HG03066 (cell line): ENCODE measurements at regions not wholly inside any gene's neighbourhood (a gene's known extent, or its start where the extent isn't known, plus 50 kb on each side); places are given as distances from the start of the nearest gene placed in this dataset.

ENCODE experiments used
- ATAC-seq: cut with Tn5 transposase; IDR thresholded peaks from one replicate; pipeline ENCODE4 v1.9.1; 2021; ENCODE audit warnings: low read depth; ENCODE audit not compliant: unreplicated experiment

DNA sequence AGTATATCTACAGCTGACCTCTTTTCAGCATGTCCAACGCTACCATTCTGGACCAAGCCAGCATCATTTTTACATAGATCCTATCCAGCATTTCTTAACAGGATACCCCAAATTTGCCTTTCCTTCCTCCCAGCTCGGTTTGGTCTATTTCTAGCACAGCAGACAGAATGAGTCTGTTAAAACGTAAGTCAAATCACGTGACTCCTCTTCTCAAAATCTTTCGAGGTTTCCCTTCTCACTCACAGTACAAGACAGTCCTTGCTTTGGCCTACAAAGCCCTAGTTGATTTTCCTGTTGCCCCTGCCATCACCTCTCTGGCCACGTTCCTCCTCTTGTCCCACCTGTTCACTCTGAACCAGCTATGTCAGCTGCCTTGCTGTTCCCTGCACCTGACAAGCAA is 711.7 kb downstream of the SORCS3 start:
- no peak for ATAC-seq

DNA sequence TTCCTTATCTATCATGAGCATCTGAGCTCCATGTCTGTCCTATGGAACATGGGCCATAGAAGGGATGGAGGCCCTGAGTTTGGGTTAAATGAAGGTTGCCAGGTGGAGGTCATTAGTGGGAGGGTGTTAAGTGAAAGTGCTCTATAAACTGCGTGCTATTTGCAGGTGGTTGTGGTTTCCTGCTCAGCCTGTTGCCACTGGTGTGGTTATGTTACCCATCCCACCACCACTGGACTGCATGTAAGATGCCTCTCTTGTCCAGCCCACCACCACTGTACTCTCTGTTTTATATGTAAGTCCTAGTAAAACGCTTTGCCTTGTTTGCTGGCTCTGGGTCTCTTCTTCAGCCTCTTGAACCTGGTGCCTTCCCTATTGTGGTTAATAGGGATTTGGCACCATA is 711.2 kb downstream of the SORCS3 start:
- ATAC-seq, result no peak

DNA sequence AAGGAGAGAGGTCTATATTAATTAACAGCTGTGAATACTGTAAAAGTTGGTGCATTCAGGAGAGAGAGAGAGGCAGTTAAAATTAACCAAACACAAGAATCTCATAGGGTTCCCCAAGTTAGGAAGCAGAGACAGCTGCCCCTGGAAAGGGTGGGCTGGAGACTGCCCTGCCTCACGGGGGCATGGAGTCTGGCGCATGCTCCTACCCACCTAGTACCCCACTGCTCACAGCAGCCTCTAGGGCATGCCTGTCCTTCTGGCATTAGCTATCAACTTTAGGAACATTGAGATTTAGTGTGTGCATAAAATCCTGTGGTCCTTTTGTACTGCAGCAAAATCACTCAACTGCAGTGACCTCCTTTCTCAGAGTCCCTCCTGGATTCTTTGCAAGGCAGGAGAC is 710.1 kb downstream of the SORCS3 start:
- ATAC-seq, result no peak

DNA sequence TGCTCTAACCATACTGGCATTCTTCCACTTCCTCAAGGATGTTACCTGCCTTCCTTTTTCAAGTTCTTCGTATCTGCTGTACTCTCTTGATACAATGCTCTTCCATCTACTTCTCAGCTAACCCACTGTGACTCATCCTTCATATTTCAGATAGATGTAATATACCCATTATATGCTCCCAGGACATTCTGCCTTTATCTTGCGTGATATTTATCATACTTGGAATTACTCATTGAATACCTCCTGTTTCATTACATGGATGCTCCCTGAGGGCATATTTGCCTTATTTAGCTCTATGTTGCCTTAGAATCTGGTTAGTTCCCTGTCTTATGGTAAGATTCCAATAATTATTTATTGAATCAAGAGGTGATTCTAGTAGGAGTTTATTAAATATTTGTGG is 706.4 kb downstream of the SORCS3 start:
- no peak for ATAC-seq

DNA sequence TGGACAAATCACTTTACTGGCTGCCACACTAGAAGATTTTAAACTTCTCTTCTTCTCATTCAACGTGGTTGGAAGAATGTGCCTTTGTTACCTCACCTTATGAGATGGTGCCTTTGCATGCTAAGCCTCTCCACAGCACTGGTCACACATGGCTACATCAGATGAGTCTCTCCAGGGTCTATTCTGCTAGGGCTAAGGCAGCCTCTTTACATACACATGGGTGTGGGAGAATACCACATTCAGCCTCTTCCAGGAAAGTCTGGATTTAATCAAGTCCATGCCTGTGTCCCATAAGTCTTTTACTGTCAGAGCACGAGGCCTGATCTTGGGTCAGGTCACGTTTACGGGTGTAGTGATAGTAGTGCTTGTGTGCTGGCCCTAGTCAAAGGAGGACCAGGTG is 701.5 kb downstream of the SORCS3 start:
- no peak for ATAC-seq

DNA sequence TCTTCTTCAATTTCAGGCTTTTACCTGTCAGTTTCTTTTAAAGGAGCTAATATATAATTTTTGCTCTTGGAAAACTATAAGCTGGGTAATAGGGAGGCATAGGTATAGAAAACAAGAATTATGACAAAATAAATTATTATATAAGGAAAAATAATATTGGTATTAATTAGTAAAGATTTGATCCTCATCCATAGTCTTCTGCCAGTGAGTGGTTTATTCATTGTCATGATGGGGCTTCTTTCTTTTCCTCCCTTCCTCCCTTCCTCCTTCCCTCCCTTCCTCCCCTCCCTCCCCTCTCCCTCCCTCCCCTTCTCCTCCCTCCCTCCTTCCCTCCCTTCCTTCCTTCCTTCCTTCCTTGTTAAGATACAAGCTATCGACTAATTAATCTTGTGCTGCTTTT is 698.6 kb downstream of the SORCS3 start:
- ATAC-seq, result no peak

DNA sequence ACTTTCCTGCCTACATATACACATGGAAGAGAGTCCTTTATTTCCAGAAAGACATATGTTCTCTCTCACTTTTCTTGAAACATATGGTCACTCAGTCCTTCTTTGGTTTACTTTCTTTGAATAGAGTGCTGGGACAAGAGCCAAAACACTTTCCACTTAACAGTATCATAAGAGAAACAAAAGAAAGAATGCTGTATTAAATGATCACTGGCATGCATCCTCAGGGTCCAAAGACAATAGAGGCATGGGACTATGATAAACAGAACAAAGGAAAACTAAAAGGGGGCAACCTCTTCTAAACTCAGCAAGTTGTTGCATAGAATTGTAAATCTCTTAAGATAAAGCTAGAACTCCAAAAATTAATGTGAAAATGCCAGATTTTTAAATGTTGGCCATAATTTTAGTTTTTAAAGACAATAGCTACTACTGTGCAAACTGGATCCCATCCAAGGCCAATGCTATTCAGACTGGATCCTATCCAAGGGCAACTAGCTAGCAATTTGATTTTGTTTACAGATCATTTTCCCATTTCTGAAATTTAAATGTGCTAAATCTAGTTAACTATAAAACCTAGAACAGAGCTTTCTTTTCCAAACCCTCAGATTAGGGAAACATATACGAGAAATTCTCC is 687.5 kb downstream of the SORCS3 start:
- no peak for ATAC-seq
